Panc1 (cell line): ENCODE measurements at regions not wholly inside any gene's neighbourhood (a gene's known extent, or its start where the extent isn't known, plus 50 kb on each side); places are given as distances from the start of the nearest gene placed in this dataset.
"Not testable (repeated sequence)": the region's sequence is repeated elsewhere in the genome, so short reads cannot be mapped to it uniquely, and the experiment has no call there.

Source experiments
- CTCF ChIP-seq: fragments of 450-650 bp; IDR thresholded peaks from 2 replicates; pipeline ENCODE4 v1.5.1; 2017; ENCODE audit warnings: mild to moderate bottlenecking
- POLR2AphosphoS5 ChIP-seq: IDR thresholded peaks from 2 replicates; pipeline ENCODE4 v1.6.1; 2012; ENCODE audit warnings: mild to moderate bottlenecking, low read depth, low read length, moderate library complexity
- REST ChIP-seq, 2 experiments: IDR thresholded peaks; 2 replicates each; pipeline ENCODE4 v1.6.1; 2011 to 2012; ENCODE audit warnings: low read depth in 2 of 2, control low read depth in 1 of 2, low read length in 1 of 2, mild to moderate bottlenecking in 1 of 2, moderate library complexity in 1 of 2; ENCODE audit not compliant: insufficient read depth in 1 of 2
- TCF7L2 ChIP-seq: IDR thresholded peaks from 2 replicates; pipeline ENCODE4 v1.6.1; 2011; ENCODE audit warnings: mild to moderate bottlenecking, low read depth, low read length, inconsistent platforms

DNA sequence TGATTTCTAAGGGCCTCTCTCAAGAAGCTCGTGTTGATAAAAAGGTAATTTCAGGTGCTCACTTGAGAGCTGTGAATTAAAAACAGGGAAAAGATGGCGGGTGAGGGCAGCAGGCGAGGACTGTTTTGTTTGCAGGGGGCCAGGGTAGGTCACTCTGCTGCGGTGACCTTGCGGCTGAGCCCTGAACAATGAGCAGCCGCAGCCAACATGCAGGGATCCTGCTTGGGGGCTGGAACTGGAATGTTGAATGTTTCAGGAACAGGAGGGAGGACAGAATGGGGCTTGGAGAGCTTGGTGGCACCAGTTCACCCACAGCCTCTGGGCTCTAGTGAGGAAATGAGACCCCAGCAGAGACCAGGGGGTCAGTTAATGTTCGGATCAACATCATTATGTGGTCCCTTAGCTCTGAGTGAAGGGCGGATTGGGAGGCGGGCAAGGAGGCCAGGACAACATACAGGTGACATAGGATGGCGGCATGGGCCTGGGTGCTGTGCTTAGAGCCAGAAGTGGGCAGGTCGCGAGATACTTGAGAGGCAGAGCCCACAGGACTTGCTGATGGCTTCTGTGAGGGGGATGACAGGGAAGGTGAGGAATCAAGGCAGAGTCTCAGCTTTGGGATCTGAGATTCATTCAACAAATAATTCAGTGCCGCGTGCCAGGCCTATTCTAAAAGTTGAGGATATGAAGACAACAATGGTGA lies 94.9 kb downstream of the CRLF3 start:
- not testable (repeated sequence) for TF ChIP-seq CTCF; POLR2AphosphoS5; TCF7L2; REST (IDR thresholded peaks at IDR 0.05; ENCODE audit: insufficient read depth in 1 of 2, low read depth in 2 of 2, low read length in 1 of 2)
